ENCODE measurements at regions not wholly inside any gene's neighbourhood (a gene's known extent, or its start where the extent isn't known, plus 50 kb on each side); places are given as distances from the start of the nearest gene placed in this dataset.

- Histone ChIP-seq H3K9ac (ENCODE audit: low read length) (no peak overlapping the region), H3K27ac (ENCODE audit: low read depth, low read length) (no peak overlapping the region), H3K4me1 (ENCODE audit: control insufficient read depth, insufficient read depth, low read length) (no peaks in the 10 kb centered on the region), H3K4me3 (ENCODE audit: low read length) (no peak overlapping the region), H3K27me3 (ENCODE audit: control insufficient read depth, insufficient read depth, low read length) (no peaks in the 10 kb centered on the region), H3K36me3 (ENCODE audit: control insufficient read depth, insufficient read depth, low read length) (no peaks in the 10 kb centered on the region)
These were observed 120.6 kb downstream of the TMEM26 start for GRCh38 chr10:61332581-61332980.

DNA sequence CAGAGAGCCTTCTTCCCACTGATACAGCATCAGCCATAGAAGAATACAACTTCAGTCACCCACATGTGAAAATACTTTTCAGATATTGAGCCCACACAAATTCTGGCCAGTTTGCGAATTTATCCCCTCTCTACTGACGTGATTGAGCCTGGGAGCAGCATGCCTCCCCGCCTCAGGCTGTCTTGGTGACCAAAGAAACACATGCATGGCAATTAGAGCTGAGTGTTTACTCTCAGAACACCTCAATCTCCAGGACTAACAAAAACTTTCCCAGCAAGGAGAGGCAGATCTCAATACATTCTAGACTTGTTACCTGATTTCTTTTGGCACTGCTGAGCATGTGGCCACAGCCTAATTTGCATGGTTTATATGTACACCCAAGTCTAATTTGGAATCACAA lies 122.5 kb downstream of the TMEM26 start:
- no peak overlapping the region for H3K4me3 ChIP-seq (ENCODE audit: low read length)
- no peaks in the 10 kb centered on the region for H3K27me3 ChIP-seq (ENCODE audit: control insufficient read depth, insufficient read depth, low read length)
- no peaks in the 10 kb centered on the region for H3K4me1 ChIP-seq (ENCODE audit: control insufficient read depth, insufficient read depth, low read length)
- no peak overlapping the region for H3K9ac ChIP-seq (ENCODE audit: low read length)
- H3K27ac ChIP-seq (ENCODE audit: low read depth, low read length) = no peak overlapping the region
- H3K36me3 ChIP-seq (ENCODE audit: control insufficient read depth, insufficient read depth, low read length) = no peaks in the 10 kb centered on the region

- Histone ChIP-seq H3K27ac (ENCODE audit: low read depth, low read length) (no peak overlapping the region), H3K4me3 (ENCODE audit: low read length) (no peak overlapping the region), H3K36me3 (ENCODE audit: control insufficient read depth, insufficient read depth, low read length) (no peaks in the 10 kb centered on the region), H3K9ac (ENCODE audit: low read length) (no peak overlapping the region), H3K4me1 (ENCODE audit: control insufficient read depth, insufficient read depth, low read length) (no peaks in the 10 kb centered on the region), H3K27me3 (ENCODE audit: control insufficient read depth, insufficient read depth, low read length) (no peaks in the 10 kb centered on the region)
These were observed 123.3 kb downstream of the TMEM26 start for GRCh38 chr10:61329854-61330253.

DNA sequence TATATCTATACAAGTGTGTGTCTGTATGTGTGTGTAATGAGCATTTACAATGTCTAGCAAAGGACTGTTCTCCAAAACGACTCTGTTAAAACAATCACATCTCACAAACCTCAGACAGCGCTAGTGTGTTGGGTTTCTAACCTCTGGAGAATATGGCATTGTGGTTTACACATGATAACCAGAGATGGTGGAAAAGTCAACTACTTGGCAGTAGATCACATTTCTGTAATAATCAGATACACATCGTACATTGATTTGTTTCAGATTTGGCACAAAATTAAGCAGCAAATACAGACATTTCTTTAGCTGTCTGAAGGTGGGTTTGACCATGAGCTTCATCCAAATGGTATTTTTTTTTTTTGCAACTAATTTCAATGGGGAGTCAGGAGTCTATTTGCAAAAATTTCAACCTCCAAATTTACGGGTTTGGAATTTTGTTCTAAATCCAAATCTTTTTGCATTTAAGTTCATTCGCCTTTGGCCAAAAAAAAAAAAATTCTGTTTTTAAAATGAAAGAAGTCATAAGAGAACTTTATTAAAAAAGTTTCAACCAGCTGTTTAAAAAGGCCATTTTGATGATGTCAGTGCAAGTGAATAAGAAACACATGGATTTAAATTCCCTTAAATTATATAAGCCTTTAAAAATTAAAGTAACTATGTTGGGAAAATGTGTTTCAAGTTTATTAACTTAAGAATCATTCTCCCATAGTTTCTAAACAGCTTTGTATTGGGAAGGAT lies 127.8 kb downstream of the TMEM26 start:
- no peak overlapping the region for H3K27ac ChIP-seq (ENCODE audit: low read depth, low read length)
- H3K27me3 ChIP-seq (ENCODE audit: control insufficient read depth, insufficient read depth, low read length) = no peaks in the 10 kb centered on the region
- no peaks in the 10 kb centered on the region for H3K36me3 ChIP-seq (ENCODE audit: control insufficient read depth, insufficient read depth, low read length)
- H3K4me3 ChIP-seq (ENCODE audit: low read length) = no peak overlapping the region
- no peaks in the 10 kb centered on the region for H3K4me1 ChIP-seq (ENCODE audit: control insufficient read depth, insufficient read depth, low read length)
- no peak overlapping the region for H3K9ac ChIP-seq (ENCODE audit: low read length)

- no peaks in the 10 kb centered on the region for H3K36me3 ChIP-seq (ENCODE audit: control insufficient read depth, insufficient read depth, low read length)
- no peak overlapping the region for H3K9ac ChIP-seq (ENCODE audit: low read length)
- H3K4me3 ChIP-seq (ENCODE audit: low read length) = no peak overlapping the region
- H3K27ac ChIP-seq (ENCODE audit: low read depth, low read length) = no peak overlapping the region
- no peaks in the 10 kb centered on the region for H3K4me1 ChIP-seq (ENCODE audit: control insufficient read depth, insufficient read depth, low read length)
- no peaks in the 10 kb centered on the region for H3K27me3 ChIP-seq (ENCODE audit: control insufficient read depth, insufficient read depth, low read length)
These were observed 129.5 kb downstream of the TMEM26 start for GRCh38 chr10:61323726-61324125.

DNA sequence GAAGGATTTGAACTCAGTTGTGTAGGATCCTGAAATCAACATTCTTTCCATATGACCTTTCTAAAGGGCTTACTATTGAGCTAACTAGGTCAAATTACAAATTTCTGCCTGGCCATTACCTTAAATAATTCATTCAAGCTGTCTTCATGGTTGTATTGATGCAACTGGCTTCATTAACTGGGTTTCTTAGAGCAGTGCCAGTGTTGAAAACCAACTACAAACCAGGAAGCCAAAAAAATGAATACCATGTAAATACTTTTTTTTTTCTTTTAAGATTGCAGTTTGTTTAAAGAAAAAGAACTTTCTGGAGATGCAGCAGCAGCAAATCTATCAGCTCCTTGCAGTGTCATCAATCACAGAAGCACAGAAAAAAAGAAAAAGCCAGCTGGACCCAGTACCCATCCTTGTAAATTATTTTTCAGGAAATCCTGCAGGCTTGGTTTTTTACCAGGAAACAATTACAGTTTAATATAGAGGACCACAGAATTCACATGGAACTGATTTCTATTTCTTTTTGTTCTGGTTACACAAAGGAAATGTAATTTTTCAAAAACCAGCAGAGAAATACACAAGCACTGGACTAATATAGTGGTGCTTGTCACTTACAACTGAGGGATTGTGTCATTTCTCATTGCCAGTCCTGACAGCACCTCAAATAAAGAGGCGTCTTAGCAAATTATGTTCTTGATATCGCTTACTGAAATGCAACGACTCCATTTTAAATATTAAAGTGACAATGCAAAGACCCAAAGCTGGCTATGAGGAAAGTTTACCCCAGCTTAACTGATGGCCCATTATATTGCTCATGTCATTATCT lies 131.9 kb downstream of the TMEM26 start:
- Histone ChIP-seq H3K27me3 (ENCODE audit: control insufficient read depth, insufficient read depth, low read length) (no peaks in the 10 kb centered on the region), H3K36me3 (ENCODE audit: control insufficient read depth, insufficient read depth, low read length) (no peaks in the 10 kb centered on the region), H3K4me1 (ENCODE audit: control insufficient read depth, insufficient read depth, low read length) (no peaks in the 10 kb centered on the region), H3K9ac (ENCODE audit: low read length) (no peak overlapping the region), H3K4me3 (ENCODE audit: low read length) (no peak overlapping the region), H3K27ac (ENCODE audit: low read depth, low read length) (no peak overlapping the region)

GRCh38 chr10:61320257-61320587 lies 133.0 kb downstream of the TMEM26 start:
- Histone ChIP-seq H3K27me3 (ENCODE audit: control insufficient read depth, insufficient read depth, low read length) (no peaks in the 10 kb centered on the region), H3K4me3 (ENCODE audit: low read length) (no peak overlapping the region), H3K27ac (ENCODE audit: low read depth, low read length) (no peak overlapping the region), H3K4me1 (ENCODE audit: control insufficient read depth, insufficient read depth, low read length) (no peaks in the 10 kb centered on the region), H3K9ac (ENCODE audit: low read length) (no peak overlapping the region), H3K36me3 (ENCODE audit: control insufficient read depth, insufficient read depth, low read length) (no peaks in the 10 kb centered on the region)

DNA sequence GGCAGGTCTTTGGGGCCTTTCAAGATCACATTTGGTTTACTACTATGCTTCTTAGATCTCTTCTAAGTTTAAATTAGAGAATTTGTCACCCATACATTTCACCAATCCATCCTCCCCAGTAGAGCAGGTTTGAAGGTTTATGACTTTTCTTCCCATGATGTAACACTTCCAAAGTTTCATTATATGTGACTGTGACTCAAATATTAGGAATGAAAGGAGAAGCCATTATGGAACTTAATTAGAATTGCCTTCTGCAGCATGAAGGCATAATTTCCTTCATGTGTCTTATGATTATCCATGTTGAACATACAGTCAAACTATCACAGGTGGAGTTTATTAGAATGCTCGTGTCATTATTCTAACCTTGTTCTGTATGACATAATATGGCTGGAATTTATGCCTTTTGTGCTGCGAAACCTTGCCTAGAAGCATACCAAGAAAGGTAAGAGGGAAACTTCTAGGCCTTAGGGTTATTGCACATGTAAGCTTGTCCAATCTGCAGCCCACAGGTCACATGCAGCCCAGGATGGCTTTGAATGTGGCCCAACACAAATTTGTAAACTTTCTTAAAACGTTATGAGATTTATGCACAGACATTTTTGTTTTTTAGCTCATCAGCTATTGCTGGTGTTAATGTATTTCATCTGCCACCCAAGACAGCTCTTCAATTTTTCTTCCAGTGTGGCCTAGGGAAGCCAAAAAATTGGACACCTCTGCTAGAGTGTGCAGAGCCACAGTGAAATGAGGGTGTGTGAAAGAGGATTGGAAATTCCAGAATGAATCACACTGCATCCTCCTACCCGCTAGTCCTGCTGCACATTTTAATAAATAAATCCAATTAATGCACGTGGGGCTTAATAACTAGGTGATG lies 133.6 kb downstream of the TMEM26 start:
- H3K36me3 ChIP-seq (ENCODE audit: control insufficient read depth, insufficient read depth, low read length) = no peaks in the 10 kb centered on the region
- no peaks in the 10 kb centered on the region for H3K27me3 ChIP-seq (ENCODE audit: control insufficient read depth, insufficient read depth, low read length)
- H3K9ac ChIP-seq (ENCODE audit: low read length) = no peak overlapping the region
- no peaks in the 10 kb centered on the region for H3K4me1 ChIP-seq (ENCODE audit: control insufficient read depth, insufficient read depth, low read length)
- H3K4me3 ChIP-seq (ENCODE audit: low read length) = no peak overlapping the region
- no peak overlapping the region for H3K27ac ChIP-seq (ENCODE audit: low read depth, low read length)

DNA sequence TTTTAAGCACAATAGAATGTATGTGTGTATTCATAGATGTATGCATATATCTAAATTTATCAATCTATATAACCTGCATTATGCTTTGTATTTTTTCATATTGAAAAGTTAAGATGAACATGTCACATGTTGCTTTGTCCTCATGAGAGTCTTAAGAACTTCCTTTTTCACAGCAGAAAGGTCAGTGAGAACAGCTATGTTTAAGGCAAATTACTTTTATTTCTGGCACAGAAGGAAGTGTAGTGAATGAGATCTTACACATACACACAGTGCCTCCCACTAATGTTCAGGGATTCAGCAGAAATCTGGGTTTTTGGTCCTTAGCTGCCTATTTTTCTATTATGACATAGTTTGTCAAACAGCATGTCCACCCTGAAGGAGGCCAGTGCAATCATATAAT lies 134.8 kb downstream of the TMEM26 start:
- no peak overlapping the region for H3K27ac ChIP-seq (ENCODE audit: low read depth, low read length)
- H3K36me3 ChIP-seq (ENCODE audit: control insufficient read depth, insufficient read depth, low read length) = no peaks in the 10 kb centered on the region
- no peak overlapping the region for H3K9ac ChIP-seq (ENCODE audit: low read length)
- H3K4me3 ChIP-seq (ENCODE audit: low read length) = no peak overlapping the region
- no peaks in the 10 kb centered on the region for H3K4me1 ChIP-seq (ENCODE audit: control insufficient read depth, insufficient read depth, low read length)
- H3K27me3 ChIP-seq (ENCODE audit: control insufficient read depth, insufficient read depth, low read length) = no peaks in the 10 kb centered on the region

- Histone ChIP-seq H3K4me3 (ENCODE audit: low read length) (no peak overlapping the region), H3K36me3 (ENCODE audit: control insufficient read depth, insufficient read depth, low read length) (no peaks in the 10 kb centered on the region), H3K27me3 (ENCODE audit: control insufficient read depth, insufficient read depth, low read length) (no peaks in the 10 kb centered on the region), H3K4me1 (ENCODE audit: control insufficient read depth, insufficient read depth, low read length) (no peaks in the 10 kb centered on the region), H3K27ac (ENCODE audit: low read depth, low read length) (no peak overlapping the region), H3K9ac (ENCODE audit: low read length) (no peak overlapping the region)
These were observed 135.5 kb downstream of the TMEM26 start for GRCh38 chr10:61317706-61318105.

DNA sequence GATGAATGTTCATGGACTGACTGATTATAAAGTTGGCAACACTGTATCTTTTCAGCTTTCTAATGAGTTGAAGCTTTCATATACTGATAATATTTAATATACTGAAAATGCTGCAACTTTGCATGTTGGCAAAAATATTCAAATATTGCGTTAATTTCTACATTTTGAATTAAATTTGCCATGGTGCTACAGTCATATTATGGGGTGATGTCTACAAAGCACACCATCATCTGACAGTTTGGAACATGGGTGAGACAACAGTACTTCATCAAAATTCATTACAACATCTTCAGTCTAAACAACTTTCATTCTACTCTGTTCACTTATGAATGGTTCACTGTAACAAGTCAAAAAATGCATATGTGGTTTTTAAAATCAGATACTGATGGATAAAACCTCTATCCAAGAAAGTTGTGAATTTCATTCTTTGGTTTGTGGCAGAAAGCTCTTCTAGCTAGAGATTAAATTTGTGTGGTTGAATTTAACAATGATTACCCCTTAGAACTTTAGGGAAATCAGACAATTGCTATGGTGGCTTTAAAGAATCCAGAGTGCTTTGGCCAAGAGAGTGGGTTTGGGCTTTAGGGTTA lies 136.4 kb downstream of the TMEM26 start:
- Histone ChIP-seq H3K4me1 (ENCODE audit: control insufficient read depth, insufficient read depth, low read length) (no peaks in the 10 kb centered on the region), H3K27me3 (ENCODE audit: control insufficient read depth, insufficient read depth, low read length) (no peaks in the 10 kb centered on the region), H3K36me3 (ENCODE audit: control insufficient read depth, insufficient read depth, low read length) (no peaks in the 10 kb centered on the region), H3K27ac (ENCODE audit: low read depth, low read length) (no peak overlapping the region), H3K4me3 (ENCODE audit: low read length) (no peak overlapping the region), H3K9ac (ENCODE audit: low read length) (no peak overlapping the region)

- Histone ChIP-seq H3K9ac (ENCODE audit: low read length) (no peak overlapping the region), H3K27ac (ENCODE audit: low read depth, low read length) (no peak overlapping the region), H3K4me3 (ENCODE audit: low read length) (no peak overlapping the region), H3K27me3 (ENCODE audit: control insufficient read depth, insufficient read depth, low read length) (no peaks in the 10 kb centered on the region), H3K36me3 (ENCODE audit: control insufficient read depth, insufficient read depth, low read length) (no peaks in the 10 kb centered on the region), H3K4me1 (ENCODE audit: control insufficient read depth, insufficient read depth, low read length) (no peaks in the 10 kb centered on the region)
These were observed 138.9 kb downstream of the TMEM26 start for GRCh38 chr10:61314273-61314672.

Data from rectal smooth muscle tissue (tissue), 1 donor.